ENCODE measurements at regions not wholly inside any gene's neighbourhood (a gene's known extent, or its start where the extent isn't known, plus 50 kb on each side); places are given as distances from the start of the nearest gene placed in this dataset.

GRCh38 chr18:34951625-34952379 is 89.4 kb upstream of the MAPRE2 start:
- no peak overlapping the region for H2BK20ac ChIP-seq (ENCODE audit: low read depth, low read length, poor library complexity, severe bottlenecking)
- Mint-ChIP-seq H3K9me3 (no peaks in the 10 kb centered on the region), H3K27ac (no peak overlapping the region), H3K4me1 (no peaks in the 10 kb centered on the region; a peak in 1 of 4 replicates), H3K36me3 (ENCODE audit: insufficient read depth in 1 of 3, low read depth in 3 of 3) (no peaks in the 10 kb centered on the region), H3K4me3 (no peak overlapping the region), H3K27me3 (ENCODE audit: low read depth) (no peaks in the 10 kb centered on the region)
- no peak overlapping the region for H3K4ac ChIP-seq (ENCODE audit: low read depth, low read length)
- H2BK12ac ChIP-seq (ENCODE audit: insufficient read length, low read depth, low read length): no peak overlapping the region
- H3K4me1 ChIP-seq (ENCODE audit: insufficient read depth, low read length): peaks cover 2% of the 10 kb centered on the region; the same call in 1 of the 2 replicates
- H3K9ac ChIP-seq (ENCODE audit: extremely low read depth, insufficient read length, low read length): no peak overlapping the region
- H4K91ac ChIP-seq (ENCODE audit: insufficient read length, low read depth, low read length): no peak overlapping the region
- H3K14ac ChIP-seq (ENCODE audit: insufficient read depth, low read length): no peak overlapping the region
- no peak overlapping the region for H2AK5ac ChIP-seq (ENCODE audit: insufficient read length, low read length)
- H2BK5ac ChIP-seq (ENCODE audit: insufficient read length, low read length): no peak overlapping the region
- no peak for TF ChIP-seq CTCF (conservative IDR thresholded peaks at IDR 0.05)
- no peak overlapping the region for H4K8ac ChIP-seq (replicated peaks; ENCODE audit: insufficient read length, low read depth, low read length)
- no peak overlapping the region for H3K27ac ChIP-seq (ENCODE audit: insufficient read length, low read depth, low read length)
- no peak overlapping the region for H3K18ac ChIP-seq (ENCODE audit: insufficient read length, low read depth, low read length)
- H3K4me2 ChIP-seq (ENCODE audit: insufficient read depth, insufficient read length, low read length): no peak overlapping the region
- DNase-seq: no peak
- H3K23ac ChIP-seq (ENCODE audit: insufficient read length, low read depth, low read length): no peak overlapping the region
- H3K9me3 ChIP-seq (ENCODE audit: control insufficient read depth, low read depth, low read length): no peaks in the 10 kb centered on the region
- H2AFZ ChIP-seq (ENCODE audit: low read length): no peak overlapping the region
- no peak overlapping the region for H2BK120ac ChIP-seq (ENCODE audit: low read depth, low read length, poor library complexity, severe bottlenecking)
- H4K5ac ChIP-seq (ENCODE audit: insufficient read length, low read depth, low read length): no peak overlapping the region
- H3K27me3 ChIP-seq (ENCODE audit: insufficient read depth, low read length): no peaks in the 10 kb centered on the region
- no peak overlapping the region for H2BK15ac ChIP-seq (ENCODE audit: low read depth, low read length)
- no CpG with 5 or more reads among the region's 6 CpGs for WGBS (ENCODE audit: extremely low coverage, insufficient read length, low lambda C conversion rate)
- no peaks in the 10 kb centered on the region for H3K79me1 ChIP-seq (ENCODE audit: insufficient read depth, low read depth, low read length, poor library complexity, severe bottlenecking)
- H3K79me2 ChIP-seq (ENCODE audit: insufficient read depth, low read length): no peaks in the 10 kb centered on the region
- H4K20me1 ChIP-seq (ENCODE audit: control insufficient read depth, insufficient read depth, insufficient read length): no peaks in the 10 kb centered on the region
- H3K23me2 ChIP-seq (ENCODE audit: insufficient read length, low read depth, low read length, poor library complexity, severe bottlenecking): no peaks in the 10 kb centered on the region
- H3T11ph ChIP-seq (ENCODE audit: low read length): no peak overlapping the region
- H3K56ac ChIP-seq (ENCODE audit: insufficient read length, low read depth, low read length): no peak overlapping the region
